ENCODE measurements at regions not wholly inside any gene's neighbourhood (a gene's known extent, or its start where the extent isn't known, plus 50 kb on each side); places are given as distances from the start of the nearest gene placed in this dataset.

GRCh38 chr16:73108195-73108963, 60.5 kb upstream of the ZFHX3 start:
- TF ChIP-seq POLR2AphosphoS5 (IDR thresholded peaks at IDR 0.05) (no peak), CTCF (IDR thresholded peaks at IDR 0.05) (no peak)

Measured in upper lobe of left lung (tissue), 4 donors.